ENCODE measurements at regions not wholly inside any gene's neighbourhood (a gene's known extent, or its start where the extent isn't known, plus 50 kb on each side); places are given as distances from the start of the nearest gene placed in this dataset.

DNA sequence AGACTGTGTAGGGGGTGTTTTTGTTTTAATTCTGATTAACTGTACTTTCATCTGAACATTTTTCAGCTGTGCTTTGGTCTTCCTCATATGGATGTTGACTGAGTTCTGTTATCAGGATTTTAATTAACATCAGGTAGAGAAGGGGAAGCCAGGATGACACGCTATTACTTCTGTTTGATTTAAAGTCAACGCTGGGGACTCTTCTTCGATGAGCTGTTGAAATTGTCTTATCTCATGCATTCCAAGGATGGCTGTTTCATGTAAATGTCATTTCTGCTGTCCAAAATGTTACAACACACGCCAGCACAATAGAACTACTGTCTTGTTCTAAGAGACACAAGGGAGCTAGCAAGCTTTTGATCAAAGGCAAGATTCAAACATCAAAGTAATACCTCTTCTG lies 263.3 kb upstream of the CDH5 start:
- 0% methylated on average over 4 of the region's 4 CpGs for whole genome bisulfite sequencing (ENCODE audit: low lambda C conversion rate)
- H3K79me2 ChIP-seq (ENCODE audit: insufficient read depth, low read length): no peaks in the 10 kb centered on the region
- H3K27ac ChIP-seq (ENCODE audit: extremely low read length, insufficient read depth, low read length): no peak overlapping the region
- FAIRE-seq: peak; percentile 34
- H3K4me2 ChIP-seq (ENCODE audit: low read depth, low read length): no peak overlapping the region
- in situ Hi-C loops (cut with HindIII; ENCODE audit: extremely low pct_ligation_motif_present, low pct_unique_long_range_greater_than_20kb): no loop called here
- no peak for ATAC-seq
- H3K9me3 ChIP-seq (ENCODE audit: low read length): no peaks in the 10 kb centered on the region
- no peaks in the 10 kb centered on the region for H3K4me1 ChIP-seq (ENCODE audit: insufficient read depth, low read length)
- BruUV-seq (replicated peaks): no TSS peak
- no peak overlapping the region for H2AFZ ChIP-seq (ENCODE audit: low read length)
- H4K20me1 ChIP-seq (ENCODE audit: insufficient read depth, low read length): no peaks in the 10 kb centered on the region
- intact Hi-C loops (cut with micrococcal nuclease; ENCODE audit: unreplicated experiment): no loop called here
- ChIA-PET POLR2A (no interaction called here), CTCF (ENCODE audit: low intra/inter-chr PET ratio, low total read pairs) (no interaction called here)
- H3K4me3 ChIP-seq (replicated peaks in 1 of 3; ENCODE audit: insufficient read depth in 1 of 3, low read depth in 2 of 3, low read length in 3 of 3): no peak overlapping the region
- TF ChIP-seq, protein P1, sequence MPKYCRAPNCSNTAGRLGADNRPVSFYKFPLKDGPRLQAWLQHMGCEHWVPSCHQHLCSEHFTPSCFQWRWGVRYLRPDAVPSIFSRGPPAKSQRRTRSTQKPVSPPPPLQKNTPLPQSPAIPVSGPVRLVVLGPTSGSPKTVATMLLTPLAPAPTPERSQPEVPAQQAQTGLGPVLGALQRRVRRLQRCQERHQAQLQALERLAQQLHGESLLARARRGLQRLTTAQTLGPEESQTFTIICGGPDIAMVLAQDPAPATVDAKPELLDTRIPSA (CRISPR knock-in tag; IDR thresholded peaks at IDR 0.05; ENCODE audit: borderline replicate concordance): no peak
- TF ChIP-seq ZNF549 (CRISPR knock-in tag; IDR thresholded peaks at IDR 0.05) (no peak), ATF7 (IDR thresholded peaks at IDR 0.05) (no peak), ATF7 (CRISPR knock-in tag; IDR thresholded peaks at IDR 0.05) (no peak)
- peak; percentile 49 for DNase-seq (ENCODE audit: low spot score)
- H3K9ac ChIP-seq (ENCODE audit: insufficient read depth, low read depth, low read length): no peak overlapping the region
- H3K27me3 ChIP-seq (ENCODE audit: control insufficient read depth in 1 of 2, insufficient read depth in 2 of 2, low read length in 2 of 2): no peaks in the 10 kb centered on the region
- no peaks in the 10 kb centered on the region for H3K36me3 ChIP-seq (replicated peaks in 1 of 2; ENCODE audit: control insufficient read depth in 1 of 2, insufficient read depth in 2 of 2, low read length in 2 of 2)

DNA sequence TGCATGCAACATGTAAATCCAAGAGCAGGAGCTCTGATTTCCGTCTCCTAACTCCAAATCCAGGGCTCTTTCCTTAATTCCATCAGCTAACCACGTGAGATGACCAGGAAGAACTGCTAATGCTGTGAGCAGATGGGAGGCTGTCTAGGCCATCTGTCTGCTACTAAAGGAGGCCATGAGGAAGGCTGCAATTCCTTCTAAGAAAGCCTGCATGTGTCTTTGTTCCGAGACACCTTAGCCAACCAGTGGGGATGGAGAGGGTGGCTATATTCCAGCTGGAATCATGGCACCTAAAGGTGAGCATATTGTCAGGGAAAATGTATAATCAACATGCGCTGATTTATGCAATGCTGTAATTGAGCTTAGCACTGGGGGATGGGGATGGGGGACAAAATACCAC lies 267.2 kb upstream of the CDH5 start:
- ChIA-PET POLR2A (no interaction called here), CTCF (ENCODE audit: low intra/inter-chr PET ratio, low total read pairs) (no interaction called here)
- Histone ChIP-seq H3K4me1 (ENCODE audit: insufficient read depth, low read length) (no peaks in the 10 kb centered on the region), H3K36me3 (replicated peaks in 1 of 2; ENCODE audit: control insufficient read depth in 1 of 2, insufficient read depth in 2 of 2, low read length in 2 of 2) (no peaks in the 10 kb centered on the region), H3K4me3 (replicated peaks in 1 of 3; ENCODE audit: insufficient read depth in 1 of 3, low read depth in 2 of 3, low read length in 3 of 3) (no peak overlapping the region), H4K20me1 (ENCODE audit: insufficient read depth, low read length) (no peaks in the 10 kb centered on the region), H3K27me3 (ENCODE audit: control insufficient read depth in 1 of 2, insufficient read depth in 2 of 2, low read length in 2 of 2) (no peaks in the 10 kb centered on the region), H3K4me2 (ENCODE audit: low read depth, low read length) (no peak overlapping the region), H3K27ac (ENCODE audit: extremely low read length, insufficient read depth, low read length) (no peak overlapping the region), H3K9me3 (ENCODE audit: low read length) (no peaks in the 10 kb centered on the region), H3K9ac (ENCODE audit: insufficient read depth, low read depth, low read length) (no peak overlapping the region), H3K79me2 (ENCODE audit: insufficient read depth, low read length) (no peaks in the 10 kb centered on the region), H2AFZ (ENCODE audit: low read length) (no peak overlapping the region)
- in situ Hi-C loops (cut with HindIII; ENCODE audit: extremely low pct_ligation_motif_present, low pct_unique_long_range_greater_than_20kb) (no loop called here), intact Hi-C loops (cut with micrococcal nuclease; ENCODE audit: unreplicated experiment) (no loop called here)
- 20% methylated on average over 4 of the region's 4 CpGs for WGBS (ENCODE audit: low lambda C conversion rate)
- ATAC-seq (no peak), FAIRE-seq (no peak), DNase-seq (ENCODE audit: low spot score) (no peak)
- TF ChIP-seq RNF2 (conservative IDR thresholded peaks at IDR 0.05; ENCODE audit: low read depth) (no peak), ZNF484 (CRISPR knock-in tag; IDR thresholded peaks at IDR 0.05; ENCODE audit: borderline replicate concordance, low read depth) (no peak), ZNF749 (CRISPR knock-in tag; IDR thresholded peaks at IDR 0.05; ENCODE audit: borderline replicate concordance) (no peak), ZNF564 (CRISPR knock-in tag; IDR thresholded peaks at IDR 0.05) (no peak), KDM3A (CRISPR knock-in tag; IDR thresholded peaks at IDR 0.05; ENCODE audit: low read depth) (no peak), ZNF674 (CRISPR knock-in tag; IDR thresholded peaks at IDR 0.05; ENCODE audit: low read depth) (no peak), TBX3 (IDR thresholded peaks at IDR 0.05; ENCODE audit: borderline replicate concordance) (no peak)
- TF ChIP-seq, protein P2, sequence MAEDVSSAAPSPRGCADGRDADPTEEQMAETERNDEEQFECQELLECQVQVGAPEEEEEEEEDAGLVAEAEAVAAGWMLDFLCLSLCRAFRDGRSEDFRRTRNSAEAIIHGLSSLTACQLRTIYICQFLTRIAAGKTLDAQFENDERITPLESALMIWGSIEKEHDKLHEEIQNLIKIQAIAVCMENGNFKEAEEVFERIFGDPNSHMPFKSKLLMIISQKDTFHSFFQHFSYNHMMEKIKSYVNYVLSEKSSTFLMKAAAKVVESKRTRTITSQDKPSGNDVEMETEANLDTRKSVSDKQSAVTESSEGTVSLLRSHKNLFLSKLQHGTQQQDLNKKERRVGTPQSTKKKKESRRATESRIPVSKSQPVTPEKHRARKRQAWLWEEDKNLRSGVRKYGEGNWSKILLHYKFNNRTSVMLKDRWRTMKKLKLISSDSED (CRISPR knock-in tag; IDR thresholded peaks at IDR 0.05): no peak
- TF ChIP-seq, protein P3, sequence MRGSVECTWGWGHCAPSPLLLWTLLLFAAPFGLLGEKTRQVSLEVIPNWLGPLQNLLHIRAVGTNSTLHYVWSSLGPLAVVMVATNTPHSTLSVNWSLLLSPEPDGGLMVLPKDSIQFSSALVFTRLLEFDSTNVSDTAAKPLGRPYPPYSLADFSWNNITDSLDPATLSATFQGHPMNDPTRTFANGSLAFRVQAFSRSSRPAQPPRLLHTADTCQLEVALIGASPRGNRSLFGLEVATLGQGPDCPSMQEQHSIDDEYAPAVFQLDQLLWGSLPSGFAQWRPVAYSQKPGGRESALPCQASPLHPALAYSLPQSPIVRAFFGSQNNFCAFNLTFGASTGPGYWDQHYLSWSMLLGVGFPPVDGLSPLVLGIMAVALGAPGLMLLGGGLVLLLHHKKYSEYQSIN (CRISPR knock-in tag; IDR thresholded peaks at IDR 0.05; ENCODE audit: borderline replicate concordance): no peak
- BruUV-seq (replicated peaks): no TSS peak
